SK-N-SH treated with all-trans-retinoic acid at 6 μM for 48 hours (cell line): ENCODE measurements at regions not wholly inside any gene's neighbourhood (a gene's known extent, or its start where the extent isn't known, plus 50 kb on each side); places are given as distances from the start of the nearest gene placed in this dataset.

ENCODE experiments used
- ATAC-seq: fragments of 200-7000 bp; cut with Tn5 transposase; 3 replicates; pipeline ENCODE4 v1.9.1; 2020; ENCODE audit warnings: mild to moderate bottlenecking, moderate library complexity
- CSDC2 ChIP-seq: fragments of 250-450 bp; sonication (Bioruptor Pico); IDR thresholded peaks from 2 replicates; pipeline ENCODE4 v1.5.0; 2020; ENCODE audit warnings: mild to moderate bottlenecking, moderate library complexity
- CSRNP3 ChIP-seq: fragments of 250-450 bp; sonication (Bioruptor Pico); IDR thresholded peaks from 2 replicates; pipeline ENCODE4 v1.5.1; 2021; ENCODE audit warnings: mild to moderate bottlenecking, moderate library complexity
- ESRRG ChIP-seq: fragments of 250-450 bp; sonication (Bioruptor Pico); IDR thresholded peaks from 2 replicates; pipeline ENCODE4 v1.6.1; 2021; ENCODE audit warnings: mild to moderate bottlenecking
- ISL1 ChIP-seq: fragments of 250-450 bp; sonication (Bioruptor Pico); IDR thresholded peaks from 2 replicates; pipeline ENCODE4 v2.1.2; 2022; ENCODE audit warnings: mild to moderate bottlenecking, moderate library complexity
- OSR1 ChIP-seq: fragments of 250-450 bp; sonication (Bioruptor Pico); IDR thresholded peaks from 2 replicates; pipeline ENCODE4 v1.8.0; 2022; ENCODE audit warnings: moderate library complexity, mild to moderate bottlenecking, inconsistent platforms
- POU6F1 ChIP-seq: fragments of 250-450 bp; sonication (Bioruptor Pico); IDR thresholded peaks from 2 replicates; pipeline ENCODE4 v1.8.0; 2021; ENCODE audit warnings: low read depth, mild to moderate bottlenecking, moderate library complexity, borderline replicate concordance
- PPARA ChIP-seq: fragments of 250-450 bp; sonication (Bioruptor Pico); IDR thresholded peaks from 2 replicates; pipeline ENCODE4 v1.5.0; 2020; ENCODE audit warnings: mild to moderate bottlenecking, borderline replicate concordance
- RARB ChIP-seq: fragments of 250-450 bp; sonication (Bioruptor Pico); IDR thresholded peaks from 2 replicates; pipeline ENCODE4 v1.8.0; 2021; ENCODE audit warnings: mild to moderate bottlenecking, moderate library complexity
- SNAI2 ChIP-seq: fragments of 250-450 bp; sonication (Bioruptor Pico); IDR thresholded peaks from 2 replicates; pipeline ENCODE4 v1.5.0; 2020; ENCODE audit warnings: mild to moderate bottlenecking, moderate library complexity
- TCF4 ChIP-seq: fragments of 250-450 bp; sonication (Bioruptor Pico); IDR thresholded peaks from 2 replicates; pipeline ENCODE4 v1.8.0; 2021; ENCODE audit warnings: mild to moderate bottlenecking, moderate library complexity, borderline replicate concordance
- TOX ChIP-seq: fragments of 250-450 bp; sonication (Bioruptor Pico); IDR thresholded peaks from 2 replicates; pipeline ENCODE4 v1.8.0; 2021; ENCODE audit warnings: mild to moderate bottlenecking, moderate library complexity, borderline replicate concordance
- TSHZ2 ChIP-seq: fragments of 250-450 bp; sonication (Bioruptor Pico); IDR thresholded peaks from 2 replicates; pipeline ENCODE4 v1.5.0; 2020; ENCODE audit warnings: mild to moderate bottlenecking, moderate library complexity
- ZC3H10 ChIP-seq: fragments of 250-450 bp; sonication (Bioruptor Pico); IDR thresholded peaks from 2 replicates; pipeline ENCODE4 v1.5.1; 2021; ENCODE audit warnings: mild to moderate bottlenecking, moderate library complexity
- ZFP3 ChIP-seq: fragments of 250-450 bp; sonication (Bioruptor Pico); IDR thresholded peaks from 2 replicates; pipeline ENCODE4 v1.5.0; 2020; ENCODE audit warnings: mild to moderate bottlenecking, moderate library complexity
- ZNF565 ChIP-seq: fragments of 450-650 bp; formaldehyde crosslinking; conservative IDR thresholded peaks from 2 replicates; pipeline ENCODE4 v1.5.0; 2020; ENCODE audit warnings: low read depth, mild to moderate bottlenecking, moderate library complexity
- ZNF70 ChIP-seq: fragments of 450-650 bp; formaldehyde crosslinking; IDR thresholded peaks from 2 replicates; pipeline ENCODE4 v1.5.0; 2020; ENCODE audit warnings: mild to moderate bottlenecking, moderate library complexity
- ZNF8 ChIP-seq: fragments of 450-650 bp; formaldehyde crosslinking; IDR thresholded peaks from 2 replicates; pipeline ENCODE4 v1.5.0; 2020; ENCODE audit warnings: mild to moderate bottlenecking, moderate library complexity

DNA sequence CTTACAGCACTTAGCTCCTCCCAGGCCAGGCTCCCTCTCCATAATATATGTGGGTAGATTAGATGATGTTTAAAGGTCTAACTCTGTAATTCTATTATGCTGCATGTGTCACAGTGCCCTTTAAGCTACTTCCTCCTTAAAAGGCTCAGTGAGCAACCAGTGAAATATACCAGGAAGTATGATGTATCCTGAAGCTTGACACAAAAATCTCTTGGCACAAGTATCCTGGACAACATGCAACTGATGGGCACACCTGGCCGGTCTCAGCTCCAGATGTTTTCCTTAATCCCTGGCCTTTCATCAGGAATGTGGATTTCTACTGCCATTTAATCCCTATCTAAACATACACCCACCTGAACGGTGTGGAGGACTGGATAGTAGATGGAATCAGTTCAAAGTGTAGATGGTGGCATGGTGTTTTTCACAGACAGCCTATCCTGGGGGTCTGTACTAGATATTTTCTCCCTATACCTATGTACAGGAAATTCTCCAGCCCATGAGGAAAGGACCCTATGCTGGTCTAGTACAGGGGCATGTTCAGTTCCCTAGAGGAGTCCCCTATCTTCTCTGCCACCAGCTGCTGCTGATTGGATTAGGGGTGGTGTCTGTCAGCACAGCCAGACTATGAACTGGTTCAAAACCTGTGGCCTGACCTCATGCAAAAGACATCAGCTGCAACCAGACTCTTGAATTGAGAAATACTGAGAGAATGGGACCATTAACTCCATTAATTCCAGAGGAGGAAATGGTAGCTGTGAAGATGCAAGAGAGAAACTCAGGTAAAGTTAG, 59.4 kb upstream of the CITED2 start:
- TF ChIP-seq TOX (CRISPR knock-in tag) (no peak), RARB (no peak)
- ATAC-seq: peak; percentile 58

DNA sequence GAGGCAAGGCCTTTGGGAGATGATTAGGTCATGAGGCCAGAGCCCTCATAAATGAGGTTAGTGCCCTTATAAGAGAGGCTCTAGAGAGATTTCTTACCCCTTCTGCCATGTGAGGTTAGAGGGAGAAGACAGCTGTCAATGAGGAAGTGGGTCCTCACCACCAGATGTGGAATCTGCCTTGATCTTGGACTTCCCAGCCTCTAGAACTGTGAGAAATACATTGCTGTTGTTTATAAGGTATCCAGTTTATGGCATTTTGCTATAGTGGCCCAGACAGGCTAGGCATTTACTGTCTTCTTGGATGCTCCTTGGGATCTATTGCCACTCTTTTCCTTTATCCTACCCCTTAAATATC, 57.1 kb upstream of the CITED2 start:
- no peak for ATAC-seq
- TF ChIP-seq ZNF70 (CRISPR knock-in tag) (no peak), POU6F1 (CRISPR knock-in tag) (no peak)

DNA sequence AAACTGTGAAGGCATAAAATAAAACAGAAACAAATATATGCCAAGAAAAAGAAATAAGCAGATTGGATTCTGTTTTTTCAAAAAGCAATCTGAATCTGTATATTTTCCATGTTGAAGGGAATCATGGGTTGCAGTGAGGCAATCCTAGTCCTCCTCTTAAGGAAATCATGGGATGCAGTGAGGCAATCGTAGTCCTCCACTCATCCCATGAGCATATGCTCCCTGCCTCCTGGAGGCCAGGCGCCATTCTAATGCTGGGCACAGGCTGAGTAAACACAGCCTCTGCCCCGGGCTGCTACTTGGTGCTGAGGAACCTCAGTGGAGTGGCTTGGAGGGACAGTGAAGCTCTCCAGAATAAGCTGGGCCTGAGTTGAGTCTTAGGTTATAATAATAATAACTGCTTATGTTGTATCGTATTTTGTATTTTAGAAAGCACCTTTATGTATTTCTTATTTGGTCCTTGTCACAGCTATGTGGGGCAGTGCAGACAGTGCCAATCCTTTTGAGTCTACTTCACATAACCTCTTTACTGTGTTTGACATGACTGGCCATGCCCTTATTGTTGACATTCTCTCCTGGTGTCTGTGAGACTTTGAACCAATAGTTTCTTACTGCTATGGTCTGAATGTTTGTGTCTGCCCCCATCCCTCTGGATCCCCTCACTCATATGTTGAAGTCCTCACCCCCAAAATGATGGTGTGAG, 56.6 kb upstream of the CITED2 start:
- TF ChIP-seq ZNF565 (CRISPR knock-in tag): no peak
- TF ChIP-seq TOX (CRISPR knock-in tag): no peak
- TF ChIP-seq SNAI2: no peak
- ATAC-seq: no peak

GRCh38 chr6:139429580-139430145, 55.2 kb upstream of the CITED2 start:
- peak; percentile 45 for ATAC-seq

More at GRCh38 chr6:139429580-139430145, 55.2 kb upstream of the CITED2 start:
- TF ChIP-seq ZNF8 (CRISPR knock-in tag) (no peak), POU6F1 (CRISPR knock-in tag) (no peak), ISL1 (CRISPR knock-in tag) (no peak), ZNF70 (CRISPR knock-in tag) (no peak), OSR1 (CRISPR knock-in tag) (no peak), TCF4 (CRISPR knock-in tag) (no peak), ZC3H10 (CRISPR knock-in tag) (no peak), CSRNP3 (CRISPR knock-in tag) (no peak), CSDC2 (CRISPR knock-in tag) (no peak), ZFP3 (CRISPR knock-in tag) (no peak), ESRRG (CRISPR knock-in tag) (no peak), TSHZ2 (CRISPR knock-in tag) (no peak), SNAI2 (no peak), RARB (no peak), PPARA (CRISPR knock-in tag) (no peak)
